Peyer's patch (tissue), 4 donors: ENCODE measurements at regions not wholly inside any gene's neighbourhood (a gene's known extent, or its start where the extent isn't known, plus 50 kb on each side); places are given as distances from the start of the nearest gene placed in this dataset.

ENCODE experiments used
- CTCF ChIP-seq, 6 experiments: fragments of 450-650 bp in 4 of 6; fragments of 200-600 bp in 2 of 6; sonication (generic) in 1 of 6; IDR thresholded peaks; one replicate each; pipeline ENCODE4 v1.5.1; 2017 to 2019; ENCODE audit warnings: antibody characterized with exemption in 6 of 6, mild to moderate bottlenecking in 3 of 6, moderate library complexity in 1 of 6
- POLR2A ChIP-seq, 2 donors: fragments of 450-650 bp; IDR thresholded peaks; one replicate each; pipeline ENCODE4 v1.5.1; 2017; ENCODE audit warnings: antibody characterized with exemption in 2 of 2, mild to moderate bottlenecking in 2 of 2, moderate library complexity in 2 of 2

GRCh38 chr20:6499566-6499965, 267.9 kb upstream of the BMP2 start:
- TF ChIP-seq CTCF (IDR thresholded peaks at IDR 0.05) = no peak
- TF ChIP-seq POLR2A (IDR thresholded peaks at IDR 0.05) = no peak
